ENCODE measurements at regions not wholly inside any gene's neighbourhood (a gene's known extent, or its start where the extent isn't known, plus 50 kb on each side); places are given as distances from the start of the nearest gene placed in this dataset.

GRCh38 chr2:81974216-81974615 is 1669.7 kb upstream of the LRRTM1 start:
- DNase-seq = no peak

- DNase-seq = no peak
Measured at GRCh38 chr2:81942876-81943275, 1638.3 kb upstream of the LRRTM1 start.

- no peak for DNase-seq
Measured at GRCh38 chr2:81942136-81942680, 1637.7 kb upstream of the LRRTM1 start.

DNA sequence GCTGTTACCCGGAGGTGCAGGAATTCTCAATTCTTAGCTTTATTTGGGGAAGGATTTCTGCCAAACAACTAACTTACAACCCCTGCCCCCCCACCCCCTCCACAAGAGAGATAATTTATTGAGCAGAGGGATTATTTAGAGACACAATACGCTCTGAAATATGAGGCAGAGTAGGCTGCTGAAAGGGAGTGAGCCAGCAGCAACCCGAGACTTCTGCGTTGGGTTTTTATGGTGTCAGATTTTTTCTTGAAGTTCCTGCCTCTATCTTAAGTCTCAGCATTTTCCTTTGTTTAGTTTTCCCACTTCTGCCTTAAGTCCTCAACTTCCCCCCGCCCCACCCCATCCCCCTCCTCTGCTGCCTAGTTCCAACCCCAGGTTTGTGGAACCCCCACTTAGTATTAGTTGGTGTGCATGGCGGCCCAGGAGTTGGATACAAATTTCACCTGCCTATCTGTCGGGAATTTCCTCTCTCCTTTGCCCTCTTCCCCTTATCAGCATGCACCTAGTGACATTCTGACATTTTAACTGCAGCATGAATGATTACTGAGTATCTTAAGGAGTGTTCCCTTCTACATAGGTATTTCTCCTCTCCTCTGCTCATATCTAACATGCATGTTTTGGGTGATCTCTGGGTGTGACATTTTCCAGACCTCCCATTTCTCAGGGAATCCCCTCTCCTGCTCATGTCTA is 1635.9 kb upstream of the LRRTM1 start:
- DNase-seq = no peak

DNA sequence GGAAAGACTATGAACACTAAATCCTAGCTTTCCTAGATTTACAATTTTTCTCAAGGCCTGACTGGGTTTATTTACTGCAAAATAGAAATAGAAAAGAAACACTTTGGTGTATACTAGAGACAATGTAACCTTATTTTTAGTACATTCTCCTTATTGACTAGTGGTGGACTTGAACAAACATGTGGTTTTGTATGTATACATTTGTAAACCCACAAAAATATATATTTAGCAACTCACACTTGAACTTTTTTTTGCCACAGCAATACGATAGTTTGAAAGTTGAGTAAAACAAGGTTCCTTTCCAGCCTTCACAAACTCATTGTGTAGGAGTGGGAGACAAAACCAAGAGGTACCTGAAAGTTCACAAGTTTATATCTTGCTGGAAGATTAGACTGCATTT is 1633.4 kb upstream of the LRRTM1 start:
- no peak for DNase-seq

- DNase-seq = no peak
Measured at GRCh38 chr2:81903534-81903933, 1599.0 kb upstream of the LRRTM1 start.

DNA sequence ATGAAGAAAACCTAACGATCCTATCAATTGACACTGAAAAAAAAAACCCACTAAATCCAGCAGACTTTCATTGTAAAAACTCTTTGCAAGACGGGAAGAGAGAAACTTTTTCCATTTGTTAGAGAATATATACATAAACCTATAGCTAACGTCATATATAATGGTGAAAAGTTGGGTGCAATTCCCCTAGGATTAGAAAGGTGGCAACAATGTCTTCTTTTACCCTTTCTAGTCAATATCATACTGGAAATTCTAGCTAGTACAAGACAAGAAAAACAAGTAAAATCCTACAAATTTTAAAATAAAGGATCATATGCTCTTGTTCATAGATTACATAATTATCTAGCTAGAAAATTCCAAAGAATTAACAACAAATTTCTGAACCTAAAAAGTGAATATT is 1596.5 kb upstream of the LRRTM1 start:
- no peak for DNase-seq

- no peak for DNase-seq
Measured at GRCh38 chr2:81895620-81896250, 1591.2 kb upstream of the LRRTM1 start.

DNA sequence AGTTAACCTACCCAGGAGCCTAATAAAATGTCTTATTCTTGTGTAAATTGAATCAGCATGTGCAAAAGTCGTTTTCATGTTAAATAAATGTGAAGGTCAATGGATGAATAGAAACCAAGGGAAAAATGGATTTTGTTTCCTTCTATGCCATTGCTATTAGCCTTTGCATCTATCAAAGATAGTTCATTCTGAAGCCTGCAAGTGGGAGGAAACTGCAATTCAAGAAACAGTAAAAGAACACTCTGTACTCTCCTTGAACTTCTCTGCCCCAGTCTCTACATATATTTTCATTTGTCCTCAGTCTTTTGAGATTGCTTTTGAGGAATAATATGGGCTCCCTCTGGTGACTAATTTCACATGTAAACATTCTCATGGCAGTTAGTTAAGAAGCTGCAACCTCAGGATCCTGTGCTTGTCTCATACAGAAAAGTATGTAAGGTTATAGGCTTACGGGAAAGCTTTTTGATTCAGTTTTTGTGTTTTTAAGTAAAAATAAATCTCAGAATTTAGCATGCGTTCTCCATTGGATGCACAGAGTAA is 1590.0 kb upstream of the LRRTM1 start:
- no peak for DNase-seq

GRCh38 chr2:81876624-81877023 is 1572.1 kb upstream of the LRRTM1 start:
- DNase-seq = no peak

DNA sequence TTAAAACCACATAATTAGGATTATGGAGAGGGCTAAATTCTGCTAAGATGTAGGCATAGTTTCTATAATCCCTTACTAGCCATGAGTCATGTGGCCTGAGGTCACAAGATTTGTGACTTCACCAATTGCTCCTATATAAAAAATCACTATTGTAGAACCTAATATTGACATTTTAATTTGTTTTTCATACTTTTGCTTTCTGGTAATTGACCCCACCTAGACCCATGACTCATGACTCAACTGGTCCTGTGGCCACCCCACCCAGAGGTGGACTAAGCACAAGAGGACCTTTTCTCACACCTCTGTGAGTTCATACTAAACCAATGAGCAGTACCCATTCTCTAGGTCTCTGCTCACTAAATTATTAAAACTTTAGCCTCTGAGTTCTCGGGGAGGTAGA is 1567.5 kb upstream of the LRRTM1 start:
- DNase-seq = no peak

GRCh38 chr2:81870119-81870518 is 1565.6 kb upstream of the LRRTM1 start:
- no peak for DNase-seq

DNA sequence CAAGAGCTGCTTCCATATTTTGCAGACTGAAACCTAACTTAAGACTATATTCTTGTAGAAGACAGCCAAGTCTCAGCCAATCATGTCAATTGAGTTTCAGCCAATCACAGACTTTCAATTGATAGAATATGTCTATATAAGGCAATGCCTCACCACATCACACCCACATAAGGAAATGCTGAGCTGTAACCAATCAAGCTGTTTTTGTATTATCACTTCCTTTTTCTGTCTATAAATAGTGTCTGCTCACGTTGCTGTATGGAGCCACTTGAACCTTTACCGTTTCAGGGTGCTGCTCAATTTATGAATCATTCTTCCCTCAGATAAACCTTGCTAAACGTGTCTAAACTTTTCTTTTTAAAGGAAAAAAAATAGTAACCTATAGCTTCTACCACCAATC is 1554.4 kb upstream of the LRRTM1 start:
- no peak for DNase-seq

DNA sequence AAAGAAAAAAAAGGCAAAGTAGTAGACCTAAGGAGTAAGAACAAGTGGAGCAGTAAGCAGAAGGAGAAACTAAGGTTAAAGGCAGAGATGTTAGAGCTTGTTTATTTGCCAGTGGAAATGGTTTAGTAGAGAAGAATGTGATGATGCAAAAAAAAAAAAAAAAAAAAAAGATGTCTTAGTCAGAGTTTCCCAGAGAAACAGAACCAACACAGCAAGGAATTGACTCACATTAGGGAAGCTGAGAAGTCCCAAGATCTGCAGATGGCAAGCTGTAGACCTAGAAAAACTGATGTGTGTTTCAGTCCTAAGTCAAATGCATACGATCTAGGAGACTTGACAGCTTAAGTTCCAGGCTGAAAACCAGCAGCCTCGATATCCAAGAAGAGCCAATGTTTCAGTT is 1548.8 kb upstream of the LRRTM1 start:
- DNase-seq = no peak

DNA sequence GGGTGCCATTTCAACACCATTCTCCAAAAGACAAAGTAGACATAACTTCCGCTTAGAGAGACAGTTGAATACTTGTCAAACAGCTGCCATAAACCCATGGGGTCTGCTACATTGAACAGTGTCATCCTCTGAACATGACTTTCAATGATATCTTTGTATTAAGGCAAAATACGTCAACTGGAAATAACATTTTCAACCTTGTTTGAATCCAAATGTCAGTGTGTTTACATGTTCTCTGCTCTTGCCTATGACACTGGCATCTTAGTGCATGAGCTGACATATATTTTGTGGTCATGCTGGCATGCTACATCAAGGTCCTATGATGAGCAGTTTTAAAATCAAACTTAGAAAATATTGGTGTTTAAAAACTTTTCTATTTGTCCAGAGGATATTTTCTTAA is 1548.1 kb upstream of the LRRTM1 start:
- no peak for DNase-seq

GRCh38 chr2:81839780-81840179 is 1535.2 kb upstream of the LRRTM1 start:
- DNase-seq = no peak

DNA sequence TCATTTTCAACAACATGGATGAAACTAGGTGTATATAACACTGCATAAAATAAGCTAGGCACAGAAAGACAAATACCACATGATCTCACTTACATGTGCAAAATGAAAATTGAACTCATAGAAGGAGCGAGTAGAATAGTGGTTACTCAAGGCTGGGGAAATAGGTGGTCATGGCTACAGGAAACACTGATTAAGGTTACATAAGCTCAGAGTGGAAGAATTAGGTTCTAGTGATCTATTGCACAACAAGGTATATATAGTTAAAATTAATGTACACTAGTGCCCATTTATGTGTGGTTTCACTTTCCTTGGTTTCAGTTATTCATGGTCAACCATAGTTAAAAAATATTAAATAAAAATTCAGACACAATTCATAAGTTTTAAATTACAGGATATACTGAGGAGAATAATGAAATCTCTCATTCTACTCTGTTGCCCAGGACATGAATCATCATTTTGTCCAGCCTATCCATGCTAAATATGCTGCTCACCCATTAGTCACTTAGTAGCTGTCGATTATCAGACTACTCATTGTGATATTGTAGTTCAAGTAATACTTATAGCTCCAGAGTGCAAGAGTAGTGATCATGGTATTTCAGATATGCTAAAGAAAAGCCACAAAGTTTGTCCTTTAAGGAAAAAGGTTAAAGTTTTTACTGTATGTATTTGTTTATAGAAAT is 1530.9 kb upstream of the LRRTM1 start:
- DNase-seq = no peak

DNA sequence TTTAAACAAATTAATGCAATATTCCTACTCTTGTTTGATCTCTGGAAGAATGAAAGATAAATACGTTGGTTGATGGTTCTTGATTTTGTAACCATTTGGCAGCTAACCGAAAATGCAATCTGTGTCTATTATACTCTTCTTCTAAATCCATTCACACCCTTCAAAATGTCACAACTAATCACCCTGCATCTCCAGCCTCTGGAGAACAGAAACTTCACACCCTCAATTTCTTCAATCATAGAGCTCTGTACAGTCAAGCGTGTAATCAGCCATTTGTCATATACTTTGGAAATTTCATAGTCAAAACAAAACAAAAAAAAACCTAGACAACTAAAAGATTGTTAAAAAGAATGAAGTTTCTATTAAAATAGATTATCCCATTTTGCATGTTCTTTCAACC is 1482.3 kb upstream of the LRRTM1 start:
- no peak for DNase-seq

DNA sequence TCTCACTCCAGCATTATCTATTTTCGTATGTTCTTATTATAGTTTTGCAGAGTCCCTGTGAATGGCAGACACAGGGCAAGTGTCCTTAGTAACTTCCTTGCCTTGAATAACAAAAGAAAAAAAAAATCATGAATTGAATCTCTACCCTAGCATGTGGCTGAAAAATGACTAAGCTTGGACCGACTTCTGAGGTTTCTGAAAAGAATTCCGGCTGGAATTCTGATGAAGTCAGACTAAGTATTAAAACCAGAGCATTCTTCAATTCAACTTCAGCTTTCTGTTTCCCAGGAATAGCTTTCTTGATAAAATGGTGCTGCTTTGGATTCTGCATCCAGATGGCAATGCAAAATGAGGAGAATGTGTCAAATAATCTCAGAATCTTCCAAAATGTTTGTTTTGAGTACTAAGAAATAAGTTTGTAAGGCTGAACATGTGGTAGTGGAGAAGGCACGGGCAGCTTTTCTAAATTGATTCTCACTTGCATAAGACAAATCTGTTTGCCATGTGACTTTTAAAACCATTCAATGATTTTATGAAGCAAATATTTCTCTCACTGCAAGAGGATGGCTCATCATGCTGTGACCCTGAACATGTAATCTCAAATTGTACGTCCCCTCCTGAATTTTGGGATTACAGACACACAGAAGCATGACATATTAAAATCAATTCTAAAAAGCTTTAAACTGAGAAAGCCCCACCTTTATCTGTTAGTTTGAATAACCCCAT is 1462.8 kb upstream of the LRRTM1 start:
- DNase-seq = no peak

DNA sequence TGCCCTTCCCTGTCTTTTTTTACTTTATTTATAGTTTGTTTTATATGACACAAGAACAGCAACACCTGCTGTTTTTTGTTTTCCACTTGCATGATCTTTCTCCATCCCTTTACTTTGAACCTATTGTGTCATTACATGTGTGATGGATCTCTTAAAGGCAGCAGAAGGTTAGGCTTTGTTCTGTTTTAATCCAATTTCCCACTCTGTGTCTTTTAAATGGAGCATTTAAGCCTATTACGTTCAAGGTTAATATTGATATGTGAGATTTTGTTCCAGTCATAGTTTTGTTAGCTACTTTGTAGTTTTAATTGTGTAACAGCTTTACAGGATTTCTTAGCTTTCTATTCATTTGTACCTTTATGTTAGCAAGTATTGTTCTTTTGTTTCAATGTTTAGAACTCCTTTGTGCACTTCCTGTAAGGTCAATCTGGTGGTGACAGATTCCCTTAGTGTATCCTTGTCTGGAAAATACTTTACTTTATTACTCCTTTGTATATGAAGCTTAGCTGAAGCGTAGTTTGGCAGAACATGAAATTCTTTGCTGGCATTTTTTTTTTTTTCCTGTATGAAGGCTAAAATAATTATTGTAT is 1443.0 kb upstream of the LRRTM1 start:
- DNase-seq = no peak

DNA sequence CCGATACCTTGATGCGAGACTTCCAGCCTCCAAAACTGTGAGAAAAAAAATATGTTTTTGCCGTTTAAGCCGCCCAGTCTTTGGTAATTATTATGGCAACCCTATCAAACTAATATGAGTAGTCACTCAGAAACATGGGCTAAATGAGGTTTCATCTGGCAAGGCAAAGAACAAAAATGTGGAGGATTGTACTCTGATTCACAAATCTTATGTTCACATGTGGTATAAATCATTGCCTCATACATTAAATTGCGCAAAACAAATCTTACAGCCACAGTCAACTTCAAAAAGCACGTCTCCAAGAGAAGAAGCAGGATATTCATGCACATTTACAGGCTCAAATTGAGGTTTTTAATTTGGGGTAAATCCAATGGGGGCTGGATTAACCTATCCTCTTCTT is 1435.4 kb upstream of the LRRTM1 start:
- no peak for DNase-seq

DNA sequence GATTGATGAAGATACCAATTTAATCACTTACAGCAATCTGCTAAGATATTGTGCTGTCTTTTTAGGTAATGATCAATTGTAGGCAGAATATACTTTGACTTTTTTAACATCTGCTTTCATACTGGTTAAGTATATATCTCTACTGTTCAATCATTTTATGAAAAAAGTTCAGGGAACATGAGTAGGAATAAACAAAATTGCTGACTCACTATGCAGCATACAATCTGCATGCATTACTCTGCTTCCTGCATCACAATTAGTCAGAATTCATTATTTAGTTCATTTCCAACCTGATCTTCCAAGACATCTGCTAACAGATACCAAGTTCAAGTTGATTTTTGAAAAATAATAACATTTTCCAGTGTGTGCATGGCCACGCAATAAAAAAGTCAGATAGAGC is 1430.4 kb upstream of the LRRTM1 start:
- DNase-seq = no peak

DNA sequence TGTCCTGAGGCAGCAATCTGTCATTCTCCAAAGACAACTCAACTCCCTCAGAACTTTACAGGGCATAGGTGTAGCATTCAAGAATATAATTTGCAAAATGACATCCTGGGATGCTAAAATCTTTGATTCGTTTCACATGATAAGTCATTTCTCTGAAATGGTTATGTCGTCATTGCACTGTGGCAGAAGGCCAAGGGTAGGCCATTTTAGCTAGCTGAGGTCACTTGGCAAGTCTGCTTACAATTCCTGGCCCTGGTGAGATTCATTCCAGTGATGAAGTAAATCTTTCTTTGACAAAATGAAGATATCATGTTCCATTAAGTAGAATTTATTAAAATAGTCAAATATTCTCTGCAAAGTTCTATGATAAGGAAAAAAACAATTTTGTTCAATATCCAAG is 1410.3 kb upstream of the LRRTM1 start:
- no peak for DNase-seq
